Gastroesophageal sphincter (tissue), 4 donors: ENCODE measurements at regions not wholly inside any gene's neighbourhood (a gene's known extent, or its start where the extent isn't known, plus 50 kb on each side); places are given as distances from the start of the nearest gene placed in this dataset.
A peak's percentile ranks its signal among the peaks of the same experiment; 100 is the strongest.

Source experiments
- ATAC-seq: fragments of 150-250 bp; one replicate; pipeline ENCODE4 v1.9.1; 2016; ENCODE audit warnings: mild to moderate bottlenecking, moderate library complexity
- H3K27ac ChIP-seq, 4 donors: fragments of 200-600 bp; sonication (generic) in 3 of 4; 1 replicate in 3 of 4; 2 replicates in 1 of 4; pipeline ENCODE4 v1.5.1; 2016 to 2019
- H3K27me3 ChIP-seq: fragments of 200-600 bp; sonication (generic); one replicate; pipeline ENCODE4 v1.5.1; 2019
- H3K36me3 ChIP-seq, 2 donors: fragments of 200-600 bp; sonication (generic); one replicate each; pipeline ENCODE4 v1.5.1; 2019; ENCODE audit warnings: control low read depth in 1 of 2
- H3K4me1 ChIP-seq, 3 donors: fragments of 200-600 bp; sonication (generic); 1 replicate in 2 of 3; 2 replicates in 1 of 3; pipeline ENCODE4 v1.5.1; 2016 to 2019; ENCODE audit warnings: control low read depth in 2 of 3
- H3K4me3 ChIP-seq, 2 donors: fragments of 200-600 bp; sonication (generic); one replicate each; pipeline ENCODE4 v1.5.1; 2019; ENCODE audit warnings: mild to moderate bottlenecking in 1 of 2, moderate library complexity in 1 of 2
- H3K9me3 ChIP-seq, 3 donors: fragments of 200-600 bp; sonication (generic); one replicate each; pipeline ENCODE4 v1.5.1; 2017 to 2019; ENCODE audit warnings: control low read depth in 2 of 3
- EP300 ChIP-seq: sonication (generic); formaldehyde crosslinking; IDR thresholded peaks from one replicate; pipeline ENCODE4 v1.6.1; 2017; ENCODE audit warnings: antibody characterized with exemption, mild to moderate bottlenecking
- POLR2A ChIP-seq, 2 donors: fragments of 450-650 bp; IDR thresholded peaks; one replicate each; pipeline ENCODE4 v1.6.1; 2017; ENCODE audit warnings: antibody characterized with exemption in 2 of 2, mild to moderate bottlenecking in 2 of 2, moderate library complexity in 1 of 2
- POLR2AphosphoS5 ChIP-seq: sonication (generic); formaldehyde crosslinking; IDR thresholded peaks from one replicate; pipeline ENCODE4 v1.6.1; 2017; ENCODE audit warnings: antibody characterized with exemption
- WGBS, 2 donors: methylation state at CpG; one replicate each; pipeline ENCODE4 v1.1.5; 2018; ENCODE audit warnings: low coverage in 1 of 2; 5-methylcytosine and 5-hydroxymethylcytosine counted together
- small RNA-seq, 4 donors: library from RNA; depleted of rRNA; stranded (forward); fragments of <200 nt; gene quantifications; one replicate each; pipeline ENCODE3, GENCODE V24; 2016
- TF ChIP-seq, protein P1 (sequence below), 4 experiments: fragments of 200-600 bp in 2 of 4; fragments of 450-650 bp in 2 of 4; sonication (generic) in 1 of 4; IDR thresholded peaks; one replicate each; pipeline ENCODE4 v1.5.1; 2017 to 2019; ENCODE audit warnings: antibody characterized with exemption in 4 of 4, mild to moderate bottlenecking in 2 of 4, moderate library complexity in 2 of 4

- Histone ChIP-seq H3K36me3 (no peaks in the 10 kb centered on the region), H3K9me3 (no peaks in the 10 kb centered on the region), H3K27ac (no peak overlapping the region), H3K4me1 (no peaks in the 10 kb centered on the region), H3K27me3 (peaks cover 6% of the 10 kb centered on the region), H3K4me3 (no peak overlapping the region)
- TF ChIP-seq, protein P1, sequence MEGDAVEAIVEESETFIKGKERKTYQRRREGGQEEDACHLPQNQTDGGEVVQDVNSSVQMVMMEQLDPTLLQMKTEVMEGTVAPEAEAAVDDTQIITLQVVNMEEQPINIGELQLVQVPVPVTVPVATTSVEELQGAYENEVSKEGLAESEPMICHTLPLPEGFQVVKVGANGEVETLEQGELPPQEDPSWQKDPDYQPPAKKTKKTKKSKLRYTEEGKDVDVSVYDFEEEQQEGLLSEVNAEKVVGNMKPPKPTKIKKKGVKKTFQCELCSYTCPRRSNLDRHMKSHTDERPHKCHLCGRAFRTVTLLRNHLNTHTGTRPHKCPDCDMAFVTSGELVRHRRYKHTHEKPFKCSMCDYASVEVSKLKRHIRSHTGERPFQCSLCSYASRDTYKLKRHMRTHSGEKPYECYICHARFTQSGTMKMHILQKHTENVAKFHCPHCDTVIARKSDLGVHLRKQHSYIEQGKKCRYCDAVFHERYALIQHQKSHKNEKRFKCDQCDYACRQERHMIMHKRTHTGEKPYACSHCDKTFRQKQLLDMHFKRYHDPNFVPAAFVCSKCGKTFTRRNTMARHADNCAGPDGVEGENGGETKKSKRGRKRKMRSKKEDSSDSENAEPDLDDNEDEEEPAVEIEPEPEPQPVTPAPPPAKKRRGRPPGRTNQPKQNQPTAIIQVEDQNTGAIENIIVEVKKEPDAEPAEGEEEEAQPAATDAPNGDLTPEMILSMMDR (IDR thresholded peaks at IDR 0.05), result no peak
- TF ChIP-seq EP300 (no peak), POLR2A (IDR thresholded peaks at IDR 0.05) (no peak), POLR2AphosphoS5 (no peak)
- no peak for ATAC-seq
Observed at GRCh38 chr13:106626473-106626872, 58.5 kb upstream of the ARGLU1 start.

DNA sequence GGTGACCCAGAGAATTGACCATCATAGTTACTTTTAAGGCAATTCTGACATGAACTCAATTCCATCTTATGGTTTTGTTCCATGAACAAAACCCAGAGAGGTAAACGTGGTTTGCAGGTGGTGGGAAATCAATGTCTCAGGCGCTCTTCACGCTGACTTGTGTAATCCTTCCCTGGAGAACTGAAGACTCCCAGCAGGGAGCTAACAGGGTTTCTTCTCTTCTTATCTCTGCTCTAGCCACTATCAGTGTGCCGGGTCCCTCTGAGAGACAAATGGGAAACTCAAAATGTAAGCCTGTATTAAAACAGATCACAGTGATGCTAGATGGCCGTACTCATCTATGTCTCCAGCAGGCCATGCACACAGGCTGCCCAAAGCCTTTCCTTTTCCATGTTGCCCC lies 57.6 kb upstream of the ARGLU1 start:
- H3K27me3 ChIP-seq, result peaks cover 6% of the 10 kb centered on the region
- no peaks in the 10 kb centered on the region for H3K9me3 ChIP-seq
- H3K36me3 ChIP-seq, result no peaks in the 10 kb centered on the region
- WGBS, 2 donors, result 53 to 71% methylated on average over 1 to 4 of the region's 5 CpGs
- H3K4me3 ChIP-seq, result no peak overlapping the region
- H3K27ac ChIP-seq, result no peak overlapping the region
- no peak for ATAC-seq
- TF ChIP-seq EP300 (no peak), POLR2AphosphoS5 (no peak), POLR2A (IDR thresholded peaks at IDR 0.05) (no peak)
- TF ChIP-seq, protein P1 (IDR thresholded peaks at IDR 0.05), result no peak
- H3K4me1 ChIP-seq, result no peaks in the 10 kb centered on the region

DNA sequence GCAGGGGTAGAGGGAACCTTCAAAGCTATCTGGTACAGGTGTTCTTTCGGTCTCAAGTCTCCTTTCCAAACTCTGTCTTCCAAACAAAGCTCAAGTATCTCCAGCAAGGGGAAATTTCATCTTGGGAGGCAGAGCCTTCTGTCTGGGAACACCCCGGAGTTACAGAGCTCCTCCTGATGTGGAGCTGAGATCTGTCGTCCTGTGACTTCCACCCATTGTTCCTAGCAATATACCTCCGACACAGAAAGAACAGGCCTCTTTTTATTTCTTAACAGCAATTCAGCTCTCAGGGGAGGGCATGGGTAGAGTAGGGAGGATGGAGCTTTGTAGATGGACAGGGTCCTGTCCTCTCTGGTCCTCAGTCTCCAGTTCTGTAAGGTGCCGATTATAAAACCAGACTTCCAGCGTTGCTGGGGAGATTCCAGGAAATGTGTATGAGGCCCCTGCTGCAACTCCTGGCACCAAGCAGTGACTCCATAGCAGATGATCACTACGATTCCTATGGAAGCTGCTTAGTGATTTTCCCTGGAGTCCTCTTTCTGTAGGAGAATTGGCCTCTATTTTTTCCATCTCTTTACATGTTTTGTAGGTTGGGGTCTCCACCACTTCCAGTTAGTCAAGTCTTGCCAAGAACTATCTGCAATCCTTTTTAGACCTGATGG lies 56.0 kb upstream of the ARGLU1 start:
- no peak overlapping the region for H3K27ac ChIP-seq
- ATAC-seq, result no peak
- no peaks in the 10 kb centered on the region for H3K36me3 ChIP-seq
- no peak for TF ChIP-seq POLR2A (IDR thresholded peaks at IDR 0.05)
- H3K4me1 ChIP-seq, result peaks cover 0 to 7% (median 0%) of the 10 kb centered on the region in 3 donors
- no peak overlapping the region for H3K4me3 ChIP-seq
- H3K9me3 ChIP-seq, result no peaks in the 10 kb centered on the region
- WGBS, 2 donors, result 67 to 89% methylated on average over 1 to 5 of the region's 7 CpGs
- peaks cover 6% of the 10 kb centered on the region for H3K27me3 ChIP-seq

DNA sequence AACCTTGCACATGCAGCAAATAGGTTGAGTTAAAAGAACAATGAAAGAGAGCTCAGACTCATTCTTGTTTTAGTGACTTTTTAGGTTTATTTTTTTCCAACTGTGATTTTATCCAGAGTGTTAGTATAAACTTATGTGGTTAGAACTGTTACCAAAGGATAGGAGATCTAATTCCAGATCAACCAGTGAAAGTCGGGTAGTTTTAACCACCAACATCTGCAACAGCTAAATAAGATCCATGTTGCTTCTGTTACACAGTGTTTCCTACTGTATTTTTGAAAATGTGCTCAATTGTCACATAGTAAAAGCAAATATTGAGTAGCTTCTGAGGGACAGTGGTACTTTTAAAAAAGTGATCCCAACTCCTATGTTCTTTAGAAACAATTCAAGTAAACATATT lies 53.9 kb upstream of the ARGLU1 start:
- no peak for ATAC-seq
- peaks cover 0 to 7% (median 0%) of the 10 kb centered on the region in 3 donors for H3K4me1 ChIP-seq
- no peaks in the 10 kb centered on the region for H3K9me3 ChIP-seq
- no peak overlapping the region for H3K27ac ChIP-seq
- WGBS, 2 donors, result 35 to 91% methylated on average over 1 of the region's 1 CpG
- H3K4me3 ChIP-seq, result no peak overlapping the region
- no peaks in the 10 kb centered on the region for H3K36me3 ChIP-seq
- TF ChIP-seq POLR2A (IDR thresholded peaks at IDR 0.05), result no peak
- no peak for TF ChIP-seq POLR2AphosphoS5
- TF ChIP-seq EP300, result no peak
- TF ChIP-seq, protein P1 (IDR thresholded peaks at IDR 0.05), result no peak
- H3K27me3 ChIP-seq, result peaks cover 6% of the 10 kb centered on the region

DNA sequence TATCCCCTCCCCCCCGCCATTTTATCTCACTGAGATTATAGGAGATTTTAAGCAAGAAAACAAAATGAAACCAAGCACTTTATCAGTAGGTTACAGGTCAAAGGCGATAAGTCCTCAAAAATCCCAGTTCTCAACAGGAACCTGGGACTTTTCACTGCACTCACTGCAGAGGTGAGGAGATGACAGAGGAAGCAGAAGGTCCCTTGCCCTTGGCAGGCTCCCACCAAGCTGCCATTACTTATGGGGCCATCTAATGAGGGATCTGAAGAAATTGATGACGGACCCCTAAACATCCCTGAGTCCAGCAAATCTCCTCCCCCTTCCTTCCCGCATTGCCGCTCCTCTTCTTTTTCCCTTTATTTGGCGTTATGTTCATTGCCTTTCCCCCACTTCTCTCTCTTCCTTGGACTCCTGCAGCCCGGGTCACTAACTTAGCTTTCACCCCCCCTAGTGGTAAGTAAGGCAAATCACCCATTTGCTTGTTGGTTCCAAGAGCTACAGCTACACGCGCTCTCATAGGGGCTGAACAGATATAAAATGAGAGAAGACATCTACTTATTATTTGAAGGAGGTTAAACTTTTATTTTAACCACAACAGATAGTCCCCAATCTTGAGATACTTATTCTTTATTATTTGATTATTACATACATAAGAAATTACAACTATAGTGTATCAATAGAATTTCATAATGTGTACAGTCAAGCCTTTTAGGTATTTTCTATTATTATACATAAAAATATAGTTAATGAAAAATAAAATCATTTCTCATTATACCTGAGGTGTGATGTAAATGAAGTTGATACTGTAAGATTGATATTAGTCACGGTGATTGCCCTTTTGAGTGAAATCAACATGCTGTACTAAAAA lies 52.0 kb upstream of the ARGLU1 start:
- 16 to 34% methylated on average over 9 to 10 of the region's 10 CpGs for WGBS, 2 donors
- no peaks in the 10 kb centered on the region for H3K9me3 ChIP-seq

More for the DNA sequence above, 52.0 kb upstream of the ARGLU1 start:
- ATAC-seq, result peak; percentile 84
- Histone ChIP-seq H3K36me3 (no peaks in the 10 kb centered on the region), H3K27me3 (peaks cover 6% of the 10 kb centered on the region), H3K4me3 (no peak overlapping the region), H3K4me1 (peaks cover 0 to 7% (median 0%) of the 10 kb centered on the region in 3 donors), H3K27ac (no peak overlapping the region)
- TF ChIP-seq, protein P1 (IDR thresholded peaks at IDR 0.05), result peak; percentile 59 to 80 (median 72)
- no peak for TF ChIP-seq EP300

Small RNAs in the stretch of these regions (small RNA-seq; reads per million reads assigned to genes)
- gene MIR1267, result 0 reads per million in 4 donors
- 0.54 to 1.6 (median 0.82) reads per million in 4 donors for gene SNORD31B
